ENCODE measurements at regions not wholly inside any gene's neighbourhood (a gene's known extent, or its start where the extent isn't known, plus 50 kb on each side); places are given as distances from the start of the nearest gene placed in this dataset.

DNA sequence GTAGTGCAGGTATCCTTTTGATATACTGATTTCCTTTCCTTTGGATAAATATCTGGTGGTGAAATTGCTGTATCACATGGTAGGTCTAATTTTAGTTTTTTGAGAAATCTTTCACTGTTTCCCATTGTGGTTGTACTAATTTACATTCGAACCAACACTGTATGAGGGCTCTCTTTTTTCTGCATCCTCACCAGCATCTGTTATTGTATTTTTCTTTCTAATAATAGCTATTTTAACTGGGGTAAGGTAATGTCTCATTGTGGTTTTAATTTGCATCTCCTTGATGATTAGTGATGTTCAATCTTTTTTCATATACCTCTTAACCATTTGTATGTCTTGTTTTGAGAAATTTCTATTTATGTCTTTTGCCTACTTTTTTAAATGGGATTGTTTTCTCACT is 335.4 kb upstream of the MTPN start:
- H3K27me3 ChIP-seq = no peaks in the 10 kb centered on the region
- no peaks in the 10 kb centered on the region for H3K9me2 ChIP-seq (replicated peaks; ENCODE audit: insufficient read depth)
- H3K4me3 ChIP-seq = no peak overlapping the region
- H3K4me1 ChIP-seq (ENCODE audit: insufficient read depth) = no peaks in the 10 kb centered on the region
- no peak overlapping the region for H2AFZ ChIP-seq
- no peaks in the 10 kb centered on the region for H4K20me1 ChIP-seq (ENCODE audit: insufficient read depth, poor library complexity, severe bottlenecking)
- H3K4me2 ChIP-seq = no peak overlapping the region
- H3K27ac ChIP-seq = no peak overlapping the region
- H3K79me2 ChIP-seq = no peaks in the 10 kb centered on the region
- H3K36me3 ChIP-seq (replicated peaks; ENCODE audit: insufficient read depth, low read depth) = no peaks in the 10 kb centered on the region
- no peak for DNase-seq (ENCODE audit: low spot score)
- H3K9me3 ChIP-seq (ENCODE audit: low read depth) = no peaks in the 10 kb centered on the region
- TF ChIP-seq EZH2phosphoT487 (IDR thresholded peaks at IDR 0.05; ENCODE audit: low read depth, severe bottlenecking, unreplicated experiment) (no peak), EZH2 (IDR thresholded peaks at IDR 0.05; ENCODE audit: borderline replicate concordance) (no peak)
- TF ChIP-seq, protein P1, sequence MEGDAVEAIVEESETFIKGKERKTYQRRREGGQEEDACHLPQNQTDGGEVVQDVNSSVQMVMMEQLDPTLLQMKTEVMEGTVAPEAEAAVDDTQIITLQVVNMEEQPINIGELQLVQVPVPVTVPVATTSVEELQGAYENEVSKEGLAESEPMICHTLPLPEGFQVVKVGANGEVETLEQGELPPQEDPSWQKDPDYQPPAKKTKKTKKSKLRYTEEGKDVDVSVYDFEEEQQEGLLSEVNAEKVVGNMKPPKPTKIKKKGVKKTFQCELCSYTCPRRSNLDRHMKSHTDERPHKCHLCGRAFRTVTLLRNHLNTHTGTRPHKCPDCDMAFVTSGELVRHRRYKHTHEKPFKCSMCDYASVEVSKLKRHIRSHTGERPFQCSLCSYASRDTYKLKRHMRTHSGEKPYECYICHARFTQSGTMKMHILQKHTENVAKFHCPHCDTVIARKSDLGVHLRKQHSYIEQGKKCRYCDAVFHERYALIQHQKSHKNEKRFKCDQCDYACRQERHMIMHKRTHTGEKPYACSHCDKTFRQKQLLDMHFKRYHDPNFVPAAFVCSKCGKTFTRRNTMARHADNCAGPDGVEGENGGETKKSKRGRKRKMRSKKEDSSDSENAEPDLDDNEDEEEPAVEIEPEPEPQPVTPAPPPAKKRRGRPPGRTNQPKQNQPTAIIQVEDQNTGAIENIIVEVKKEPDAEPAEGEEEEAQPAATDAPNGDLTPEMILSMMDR (IDR thresholded peaks at IDR 0.05; ENCODE audit: poor library complexity) = no peak
- WGBS (ENCODE audit: low lambda C conversion rate, missing lambda C conversion rate) = 88% methylated on average over 1 of the region's 1 CpG

DNA sequence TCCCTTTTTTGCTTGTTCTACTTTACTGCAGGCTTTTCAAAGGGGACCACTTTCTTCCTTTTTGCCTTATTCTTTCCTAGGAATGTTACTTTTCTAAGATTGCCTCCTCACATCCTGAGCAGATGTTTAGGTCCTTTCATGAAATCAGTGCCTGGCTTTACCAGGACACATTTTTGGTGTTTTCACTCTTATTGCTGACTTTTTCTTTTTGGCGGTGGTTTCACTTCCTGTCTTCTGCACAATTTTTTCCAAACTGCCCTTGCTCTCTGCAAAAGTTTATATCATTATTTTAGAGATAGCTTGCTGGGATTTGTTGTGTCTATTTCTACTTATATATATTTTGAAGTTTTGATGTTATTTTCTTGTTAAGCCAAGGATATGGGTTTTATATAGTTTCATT is 332.2 kb upstream of the MTPN start:
- Histone ChIP-seq H3K27me3 (no peaks in the 10 kb centered on the region), H3K9me2 (replicated peaks; ENCODE audit: insufficient read depth) (no peaks in the 10 kb centered on the region), H3K79me2 (no peaks in the 10 kb centered on the region), H3K4me2 (no peak overlapping the region), H3K4me1 (ENCODE audit: insufficient read depth) (no peaks in the 10 kb centered on the region), H3K4me3 (no peak overlapping the region), H2AFZ (no peak overlapping the region), H3K36me3 (replicated peaks; ENCODE audit: insufficient read depth, low read depth) (no peaks in the 10 kb centered on the region), H4K20me1 (ENCODE audit: insufficient read depth, poor library complexity, severe bottlenecking) (no peaks in the 10 kb centered on the region), H3K27ac (no peak overlapping the region), H3K9me3 (ENCODE audit: low read depth) (no peaks in the 10 kb centered on the region)
- no peak for TF ChIP-seq EZH2 (IDR thresholded peaks at IDR 0.05; ENCODE audit: borderline replicate concordance)
- 95% methylated on average over 1 of the region's 1 CpG for WGBS (ENCODE audit: low lambda C conversion rate, missing lambda C conversion rate)
- DNase-seq (ENCODE audit: low spot score) = no peak

DNA sequence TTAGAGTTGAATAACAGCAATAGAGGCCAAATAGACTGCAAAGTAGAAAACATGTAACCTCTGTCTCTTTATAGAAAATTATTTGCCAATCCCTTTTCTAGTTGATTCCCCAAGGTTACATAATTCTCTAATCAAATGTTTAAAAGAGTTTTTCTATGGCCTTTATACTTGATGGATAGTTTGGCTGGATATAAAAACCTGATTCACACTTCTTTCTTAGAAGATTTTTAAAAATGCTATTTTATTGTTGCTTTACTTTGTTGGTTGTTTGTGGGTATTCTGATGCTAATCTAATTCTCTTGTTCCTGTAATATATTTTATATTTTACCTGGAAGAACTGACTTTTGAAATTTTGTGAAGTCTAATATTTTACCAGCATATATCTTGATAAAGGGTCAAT is 331.1 kb upstream of the MTPN start:
- DNase-seq (ENCODE audit: low spot score) = no peak
- no peak for TF ChIP-seq EZH2phosphoT487 (IDR thresholded peaks at IDR 0.05; ENCODE audit: low read depth, severe bottlenecking, unreplicated experiment)
- no peak for TF ChIP-seq EZH2 (IDR thresholded peaks at IDR 0.05; ENCODE audit: borderline replicate concordance)
- TF ChIP-seq, protein P1 (IDR thresholded peaks at IDR 0.05; ENCODE audit: poor library complexity) = no peak
- H4K20me1 ChIP-seq (ENCODE audit: insufficient read depth, poor library complexity, severe bottlenecking) = no peaks in the 10 kb centered on the region

DNA sequence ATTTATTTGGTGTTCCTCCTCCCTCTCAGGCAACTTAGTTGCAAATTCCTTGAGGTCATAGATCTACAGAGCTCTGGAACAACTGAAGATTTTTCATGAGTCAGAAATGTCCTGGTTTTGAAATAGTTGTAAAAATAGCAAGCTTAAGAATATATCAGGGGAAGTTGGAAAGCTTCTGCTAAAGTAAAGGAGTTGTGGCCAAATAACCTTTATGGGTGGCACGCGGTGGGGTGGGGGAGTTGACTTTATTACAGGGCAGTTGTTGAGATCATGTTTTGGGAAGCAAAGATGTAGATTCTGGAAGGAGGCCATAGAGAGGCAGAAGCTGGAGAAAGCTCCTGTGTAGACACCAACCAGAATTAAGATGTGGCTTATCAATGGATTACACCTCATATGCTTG is 326.0 kb upstream of the MTPN start:
- H3K9me2 ChIP-seq (replicated peaks; ENCODE audit: insufficient read depth) = no peaks in the 10 kb centered on the region
- no peak overlapping the region for H3K4me3 ChIP-seq
- WGBS (ENCODE audit: low lambda C conversion rate, missing lambda C conversion rate) = 80% methylated on average over 2 of the region's 2 CpGs
- TF ChIP-seq EZH2 (IDR thresholded peaks at IDR 0.05; ENCODE audit: borderline replicate concordance) (no peak), EZH2phosphoT487 (IDR thresholded peaks at IDR 0.05; ENCODE audit: low read depth, severe bottlenecking, unreplicated experiment) (no peak)
- TF ChIP-seq, protein P1 (IDR thresholded peaks at IDR 0.05; ENCODE audit: poor library complexity) = no peak
- no peaks in the 10 kb centered on the region for H3K9me3 ChIP-seq (ENCODE audit: low read depth)
- H3K36me3 ChIP-seq (replicated peaks; ENCODE audit: insufficient read depth, low read depth) = no peaks in the 10 kb centered on the region
- no peak overlapping the region for H3K4me2 ChIP-seq
- no peaks in the 10 kb centered on the region for H3K79me2 ChIP-seq
- H3K27me3 ChIP-seq = no peaks in the 10 kb centered on the region
- H4K20me1 ChIP-seq (ENCODE audit: insufficient read depth, poor library complexity, severe bottlenecking) = no peaks in the 10 kb centered on the region
- DNase-seq (ENCODE audit: low spot score) = no peak
- peak overlapping the region; percentile 66 for H3K27ac ChIP-seq
- H2AFZ ChIP-seq = no peak overlapping the region
- H3K4me1 ChIP-seq (ENCODE audit: insufficient read depth) = no peaks in the 10 kb centered on the region

More for the DNA sequence above, 331.1 kb upstream of the MTPN start:
- H3K9me2 ChIP-seq (replicated peaks; ENCODE audit: insufficient read depth) = no peaks in the 10 kb centered on the region
- no peaks in the 10 kb centered on the region for H3K27me3 ChIP-seq
- H2AFZ ChIP-seq = no peak overlapping the region
- H3K9me3 ChIP-seq (ENCODE audit: low read depth) = no peaks in the 10 kb centered on the region
- no peak overlapping the region for H3K4me2 ChIP-seq
- H3K4me1 ChIP-seq (ENCODE audit: insufficient read depth) = no peaks in the 10 kb centered on the region
- H3K27ac ChIP-seq = no peak overlapping the region
- no peak overlapping the region for H3K4me3 ChIP-seq
- no peaks in the 10 kb centered on the region for H3K79me2 ChIP-seq
- H3K36me3 ChIP-seq (replicated peaks; ENCODE audit: insufficient read depth, low read depth) = no peaks in the 10 kb centered on the region
